ENCODE measurements at regions not wholly inside any gene's neighbourhood (a gene's known extent, or its start where the extent isn't known, plus 50 kb on each side); places are given as distances from the start of the nearest gene placed in this dataset.

- Histone ChIP-seq H4K20me1 (ENCODE audit: control insufficient read depth, extremely low read depth, insufficient read depth, low read length) (no peaks in the 10 kb centered on the region), H3K36me3 (ENCODE audit: control insufficient read depth in 2 of 2, extremely low read depth in 1 of 2, insufficient read depth in 2 of 2, low read length in 2 of 2) (no peaks in the 10 kb centered on the region), H2AFZ (ENCODE audit: control insufficient read depth, low read length) (no peak overlapping the region), H3K27me3 (ENCODE audit: control insufficient read depth, extremely low read depth, insufficient read depth, low read length) (no peaks in the 10 kb centered on the region), H3K27ac (ENCODE audit: control insufficient read depth, insufficient read depth, low read length) (no peak overlapping the region), H3K9ac (ENCODE audit: control insufficient read depth, extremely low read depth, insufficient read depth, low read length) (no peak overlapping the region), H3K4me1 (ENCODE audit: control insufficient read depth, extremely low read depth, insufficient read depth, low read length) (no peaks in the 10 kb centered on the region), H3K9me1 (ENCODE audit: control insufficient read depth, extremely low read depth, insufficient read depth, low read length) (no peaks in the 10 kb centered on the region), H3K79me2 (ENCODE audit: control insufficient read depth, insufficient read depth, low read length) (no peaks in the 10 kb centered on the region), H3K4me2 (ENCODE audit: control insufficient read depth, extremely low read depth, insufficient read depth, low read depth, low read length) (no peak overlapping the region), H3K9me3 (ENCODE audit: control insufficient read depth, low read depth, low read length) (no peaks in the 10 kb centered on the region), H3K4me3 (ENCODE audit: control insufficient read depth in 2 of 3, extremely low read depth in 1 of 3, insufficient read depth in 2 of 3, low read depth in 1 of 3, low read length in 3 of 3) (no peak overlapping the region)
- dilution Hi-C loops (cut with MboI; ENCODE audit: extremely low pct_ligation_motif_present, low sequenced_read_pairs): no loop called here
- no peak for FAIRE-seq
- TF ChIP-seq CTCF (optimal IDR thresholded peaks at IDR 0.05 in 1 of 3, IDR thresholded peaks at IDR 0.05 in 1 of 3, conservative IDR thresholded peaks at IDR 0.05 in 1 of 3; ENCODE audit: extremely low read depth in 1 of 3, insufficient read depth in 2 of 3, low read length in 3 of 3) (no peak), EZH2 (IDR thresholded peaks at IDR 0.05; ENCODE audit: low read length) (no peak)
- DNase-seq (ENCODE audit: low read depth, low spot score): no peak
Measured at GRCh38 chr10:29403208-29403607, 114.3 kb downstream of the LYZL1 start.

- peaks cover 13% of the 10 kb centered on the region for H3K4me1 ChIP-seq (ENCODE audit: control insufficient read depth, extremely low read depth, insufficient read depth, low read length)
- no peak overlapping the region for H3K4me2 ChIP-seq (ENCODE audit: control insufficient read depth, extremely low read depth, insufficient read depth, low read depth, low read length)
- DNase-seq (ENCODE audit: low read depth, low spot score) (no peak), FAIRE-seq (no peak)
- peaks cover 31% of the 10 kb centered on the region for H3K79me2 ChIP-seq (ENCODE audit: control insufficient read depth, insufficient read depth, low read length)
- no peak overlapping the region for H3K27ac ChIP-seq (ENCODE audit: control insufficient read depth, insufficient read depth, low read length)
- dilution Hi-C loops (cut with MboI; ENCODE audit: extremely low pct_ligation_motif_present, low sequenced_read_pairs): no loop called here
- H2AFZ ChIP-seq (ENCODE audit: control insufficient read depth, low read length): no peak overlapping the region
- no peak for TF ChIP-seq EZH2 (IDR thresholded peaks at IDR 0.05; ENCODE audit: low read length)
- no peak for TF ChIP-seq CTCF (optimal IDR thresholded peaks at IDR 0.05 in 1 of 3, IDR thresholded peaks at IDR 0.05 in 1 of 3, conservative IDR thresholded peaks at IDR 0.05 in 1 of 3; ENCODE audit: extremely low read depth in 1 of 3, insufficient read depth in 2 of 3, low read length in 3 of 3)
- H3K36me3 ChIP-seq (ENCODE audit: control insufficient read depth in 2 of 2, extremely low read depth in 1 of 2, insufficient read depth in 2 of 2, low read length in 2 of 2): no peaks in the 10 kb centered on the region
- no peaks in the 10 kb centered on the region for H3K9me3 ChIP-seq (ENCODE audit: control insufficient read depth, low read depth, low read length)
- peaks cover 3% of the 10 kb centered on the region for H4K20me1 ChIP-seq (ENCODE audit: control insufficient read depth, extremely low read depth, insufficient read depth, low read length)
- H3K27me3 ChIP-seq (ENCODE audit: control insufficient read depth, extremely low read depth, insufficient read depth, low read length): no peaks in the 10 kb centered on the region
- no peak overlapping the region for H3K4me3 ChIP-seq (ENCODE audit: control insufficient read depth in 2 of 3, extremely low read depth in 1 of 3, insufficient read depth in 2 of 3, low read depth in 1 of 3, low read length in 3 of 3)
- no peak overlapping the region for H3K9ac ChIP-seq (ENCODE audit: control insufficient read depth, extremely low read depth, insufficient read depth, low read length)
- H3K9me1 ChIP-seq (ENCODE audit: control insufficient read depth, extremely low read depth, insufficient read depth, low read length): no peaks in the 10 kb centered on the region
Measured at GRCh38 chr10:29407280-29407858, 118.5 kb downstream of the LYZL1 start.

Measured in keratinocyte (primary cell).